NCI-H128 (cell line): ENCODE measurements at regions not wholly inside any gene's neighbourhood (a gene's known extent, or its start where the extent isn't known, plus 50 kb on each side); places are given as distances from the start of the nearest gene placed in this dataset.

Experiments
- DNase-seq: peaks from one replicate; lab custom pipeline; 2025; ENCODE audit not compliant: unreplicated experiment; lab: John Stamatoyannopoulos, UW

DNA sequence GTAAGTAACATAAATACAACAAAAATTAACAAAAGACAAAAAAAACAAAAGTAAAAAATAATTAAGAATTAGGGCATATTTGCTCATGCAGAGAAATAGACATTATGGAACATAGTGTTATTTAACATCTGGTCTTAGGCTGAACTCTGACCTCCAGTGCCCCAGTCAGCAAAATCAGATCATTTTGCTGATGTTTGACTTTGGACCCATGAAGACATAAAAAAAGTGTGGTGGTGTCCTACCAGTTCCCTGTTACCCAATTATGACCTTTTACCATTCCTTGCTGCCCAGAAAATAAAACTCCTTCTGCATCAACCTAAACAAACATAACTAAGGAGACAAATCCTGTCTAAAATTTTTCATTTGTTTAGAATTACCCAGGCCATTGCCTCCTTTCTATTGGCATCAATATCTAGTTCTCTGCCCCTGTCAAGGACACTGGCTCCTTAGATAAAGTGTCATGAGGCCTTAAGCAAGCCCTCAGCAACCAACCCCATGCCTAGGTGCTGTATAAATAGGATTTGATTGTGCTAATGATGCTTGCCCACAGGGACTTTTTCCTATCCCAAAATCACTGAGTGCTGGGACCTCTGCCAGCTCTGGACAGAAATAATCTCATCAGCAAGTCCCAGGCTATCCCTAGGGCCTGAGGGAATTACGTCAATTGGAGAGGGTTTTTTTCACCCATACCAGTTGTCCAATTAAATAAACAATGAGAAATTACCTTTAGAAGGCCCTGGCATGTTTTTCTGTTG is 334.5 kb upstream of the UMPS start:
- DNase-seq = no peak

DNA sequence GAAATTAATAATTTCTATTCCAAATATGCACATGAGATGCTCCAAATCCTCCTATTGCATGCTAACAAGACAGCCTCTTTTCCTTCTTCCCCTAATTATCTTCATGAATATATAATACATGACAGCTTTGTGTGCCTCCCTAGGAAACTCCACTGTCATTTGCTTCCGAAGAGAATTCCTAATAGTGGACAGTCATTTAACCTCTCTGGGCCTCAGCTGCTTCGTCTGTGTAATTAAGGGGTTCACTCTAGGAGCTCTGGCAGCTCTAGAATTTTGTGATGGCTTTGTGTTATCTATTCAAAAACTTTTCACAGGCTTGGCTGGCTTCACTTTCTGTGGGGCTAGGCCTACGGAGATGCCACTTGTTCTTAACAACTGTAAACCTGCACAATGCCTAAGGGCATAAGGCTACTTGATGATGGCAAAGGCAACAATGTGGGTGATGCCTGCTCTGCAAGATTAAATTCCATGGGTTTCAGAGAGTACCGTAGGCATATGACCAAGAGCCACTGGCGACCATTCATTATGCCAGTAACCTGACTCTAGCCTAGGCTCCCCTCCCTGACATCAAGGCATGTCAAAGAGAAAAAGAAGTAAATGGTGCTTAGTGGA is 333.8 kb upstream of the UMPS start:
- no peak for DNase-seq

DNA sequence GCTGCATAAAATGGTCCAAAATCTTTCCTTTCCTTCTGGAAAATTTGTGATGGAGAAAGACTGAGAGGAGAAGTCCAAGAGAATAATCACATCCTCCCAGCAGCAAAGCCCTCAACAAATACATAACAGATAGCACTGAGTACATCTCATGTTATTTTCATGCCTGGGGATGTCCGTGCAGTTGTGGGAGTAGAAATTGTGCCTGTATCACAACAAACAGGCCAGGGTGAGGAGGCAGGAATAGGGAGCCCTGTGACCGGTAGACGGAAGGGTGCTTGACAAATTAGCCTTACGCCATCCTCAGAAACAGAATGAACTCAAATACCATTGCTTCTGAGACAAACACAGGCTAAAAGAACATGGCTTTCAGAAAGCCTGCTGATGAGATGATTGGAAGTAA is 333.2 kb upstream of the UMPS start:
- no peak for DNase-seq

DNA sequence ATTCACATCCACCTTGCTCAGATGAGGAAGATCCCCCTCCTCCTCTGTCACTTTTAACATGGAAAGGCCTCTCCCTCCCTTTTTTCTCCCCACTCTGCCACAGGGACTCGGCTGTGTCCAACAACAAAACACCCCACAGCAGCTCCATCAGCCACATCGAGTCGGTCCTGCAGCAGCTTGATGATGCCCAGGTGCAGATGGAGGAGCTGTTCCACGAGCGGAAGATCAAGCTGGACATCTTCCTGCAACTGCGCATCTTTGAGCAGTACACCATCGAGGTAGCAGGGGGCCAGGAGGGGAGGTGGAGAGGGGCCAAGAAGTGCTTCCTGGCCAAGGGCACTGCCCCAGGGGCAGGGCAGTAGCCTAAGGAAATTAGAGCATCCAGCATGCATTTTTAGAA is 331.7 kb upstream of the UMPS start:
- DNase-seq = no peak

DNA sequence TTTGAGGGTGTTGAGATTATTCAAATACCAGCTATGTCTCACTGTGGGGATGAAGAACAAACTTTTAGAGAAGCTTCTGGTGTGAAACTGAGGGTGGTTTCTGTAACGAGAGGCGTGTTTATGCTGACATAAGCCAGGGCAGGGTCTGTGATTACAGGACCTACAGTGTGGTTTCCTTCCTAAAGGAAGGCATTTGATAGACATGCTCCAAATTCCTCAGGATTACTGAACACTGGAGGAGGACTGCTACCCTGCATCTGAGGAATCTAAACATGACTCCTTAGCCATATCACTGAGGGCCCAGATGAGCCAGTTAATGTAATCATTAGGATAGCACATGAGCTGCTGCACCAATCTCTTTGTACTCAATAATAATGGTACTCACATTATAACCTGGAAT is 328.4 kb upstream of the UMPS start:
- DNase-seq = no peak

DNA sequence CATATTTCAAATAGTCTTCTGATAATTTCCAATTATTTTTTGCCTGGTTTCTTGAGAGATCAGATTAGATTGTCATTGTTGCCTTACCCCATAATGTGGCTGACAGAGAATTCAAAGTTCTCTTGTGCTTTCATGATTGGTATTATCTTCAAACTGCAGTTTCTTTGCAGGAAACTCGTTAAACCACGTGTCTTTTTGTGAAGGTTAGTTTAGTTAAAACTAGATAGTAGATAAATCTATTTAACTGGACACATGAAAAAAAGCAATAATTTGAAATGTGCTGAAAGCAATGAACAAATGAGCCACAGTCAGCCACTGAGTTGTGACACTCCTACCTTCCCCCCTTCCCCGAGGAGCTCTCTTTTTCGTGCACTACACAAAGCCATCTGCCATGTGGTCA is 327.5 kb upstream of the UMPS start:
- no peak for DNase-seq

DNA sequence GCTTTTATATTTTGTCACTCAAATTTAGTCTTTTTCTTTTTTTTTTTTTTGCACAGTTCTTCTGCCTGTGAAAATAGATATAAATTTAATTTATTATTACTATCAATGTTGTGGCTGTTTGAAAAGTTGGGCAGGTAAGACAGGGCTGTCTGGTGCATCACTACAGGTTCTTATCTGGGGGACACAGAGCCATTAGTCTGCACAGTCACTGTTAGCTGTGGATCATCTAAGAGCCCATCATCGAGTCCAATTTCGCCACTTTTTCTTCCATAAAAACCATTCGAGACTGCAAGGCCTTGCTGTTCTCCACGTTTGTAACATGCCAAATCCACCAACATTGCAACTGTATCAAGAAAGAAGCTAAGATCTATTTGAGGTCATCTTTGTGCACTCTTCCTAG is 325.6 kb upstream of the UMPS start:
- DNase-seq = no peak

DNA sequence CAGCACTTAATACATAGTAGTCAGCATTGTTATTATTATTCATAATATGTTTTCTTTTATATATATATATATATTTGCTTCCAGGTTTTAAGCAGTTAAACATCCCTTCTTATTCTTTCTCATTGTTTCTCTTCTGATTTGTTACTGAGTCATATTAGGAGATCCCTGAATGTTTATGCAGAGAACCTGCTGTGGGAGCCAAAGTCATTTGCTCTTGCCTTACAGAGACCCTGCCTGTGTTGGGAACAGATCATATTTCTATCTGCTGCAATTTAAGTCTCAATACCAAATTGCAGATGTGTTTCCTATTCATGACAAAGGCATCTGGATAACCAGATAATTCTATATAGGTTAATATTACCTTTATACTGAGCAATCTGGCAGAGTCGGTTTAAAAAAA is 323.0 kb upstream of the UMPS start:
- no peak for DNase-seq

DNA sequence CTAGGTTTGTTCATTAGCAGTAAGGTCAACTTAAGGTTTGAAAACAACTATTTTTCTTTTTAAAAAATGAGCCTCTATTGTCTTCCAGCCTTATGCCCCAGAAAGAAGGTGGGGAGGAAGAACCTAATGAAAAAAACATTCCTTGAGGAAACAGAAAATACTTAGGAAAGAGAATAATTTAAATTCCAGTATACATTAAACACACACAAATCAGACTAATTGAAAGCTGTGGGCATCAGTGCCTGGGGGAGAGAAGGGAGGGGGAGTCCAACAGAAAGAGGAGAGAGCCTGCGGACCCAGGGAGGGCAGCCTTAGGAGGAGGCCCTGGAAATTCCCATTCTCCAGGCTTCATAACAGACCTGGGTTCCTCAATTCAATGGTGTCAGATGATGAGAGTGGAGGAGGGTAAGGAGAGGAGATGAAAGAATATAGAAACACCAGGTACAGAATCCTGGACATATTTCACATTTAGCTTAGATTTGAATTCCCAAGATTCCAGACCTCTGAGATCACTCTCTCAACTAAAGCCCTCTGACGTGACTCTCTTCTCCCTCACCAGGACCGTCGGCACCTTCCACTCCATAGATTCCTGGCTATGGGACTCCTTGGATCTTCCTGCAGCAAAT is 320.5 kb upstream of the UMPS start:
- DNase-seq = no peak

DNA sequence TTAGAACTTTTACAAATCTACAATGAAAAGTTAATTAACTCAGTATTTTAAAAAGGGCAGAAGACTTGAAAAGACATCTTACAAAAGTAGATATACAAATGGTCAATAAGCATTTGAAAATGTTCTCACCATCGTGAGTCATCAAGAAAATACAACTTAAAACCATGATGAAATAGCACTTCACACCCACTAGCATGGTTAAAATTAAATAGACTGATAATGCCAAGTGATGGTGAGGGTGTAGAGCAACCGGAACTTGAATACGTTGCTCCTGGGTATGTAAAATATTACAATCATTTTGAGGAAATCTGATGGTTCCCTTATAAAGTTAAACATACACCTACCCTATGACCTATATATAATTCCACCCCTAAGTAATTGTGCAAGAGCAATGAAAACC is 319.8 kb upstream of the UMPS start:
- no peak for DNase-seq

DNA sequence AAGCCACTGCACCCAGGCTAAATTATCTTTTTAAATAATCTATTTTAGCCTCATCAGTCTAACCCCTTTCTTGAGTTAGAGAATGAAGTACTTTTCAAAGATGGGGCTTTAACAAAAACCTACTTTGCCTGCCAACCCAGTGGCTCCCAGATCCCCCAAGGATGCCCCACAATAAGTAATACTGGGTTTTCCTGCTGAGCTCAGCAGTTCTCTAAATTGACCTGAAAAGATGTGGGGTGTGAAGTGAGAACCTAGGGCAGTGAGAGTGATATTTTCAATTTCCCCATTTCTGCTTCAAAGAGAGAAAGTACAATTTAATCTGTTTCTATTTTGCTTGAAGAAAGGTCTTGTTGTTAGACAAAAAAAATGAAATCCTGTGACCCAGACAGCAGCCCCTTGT is 318.5 kb upstream of the UMPS start:
- DNase-seq = no peak

DNA sequence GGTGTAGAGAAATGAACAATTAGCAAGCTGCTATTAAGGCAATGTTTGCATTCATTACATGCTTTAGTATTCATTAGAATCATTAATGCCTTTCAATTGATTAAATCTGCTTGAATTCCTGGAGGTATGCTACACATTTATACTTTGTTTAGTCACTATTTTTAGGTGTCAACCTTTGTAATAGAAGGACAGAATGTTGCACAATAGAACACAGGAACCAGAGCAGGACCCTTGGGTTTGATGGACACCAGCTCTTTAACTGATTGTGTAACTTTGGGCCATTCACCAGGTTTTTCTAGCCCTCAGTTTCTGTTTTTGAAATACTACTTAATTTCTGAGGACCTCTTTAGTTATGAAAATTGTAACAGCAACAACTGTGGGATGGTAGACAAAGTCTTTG is 317.6 kb upstream of the UMPS start:
- no peak for DNase-seq

DNA sequence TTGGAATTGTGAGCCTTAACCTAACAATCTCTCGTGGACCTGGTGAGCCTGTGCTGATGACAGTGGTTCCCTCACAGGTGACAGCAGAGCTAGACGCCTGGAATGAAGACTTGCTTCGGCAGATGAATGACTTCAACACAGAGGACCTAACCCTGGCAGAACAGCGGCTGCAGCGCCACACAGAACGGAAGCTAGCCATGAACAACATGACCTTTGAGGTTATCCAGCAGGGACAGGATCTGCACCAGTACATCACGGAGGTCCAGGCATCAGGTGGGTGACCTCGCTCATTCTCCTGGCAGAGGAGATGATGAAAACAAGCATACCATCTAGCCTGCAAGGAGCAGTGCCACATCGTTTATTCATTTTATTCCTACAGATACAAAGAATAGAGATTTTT is 316.9 kb upstream of the UMPS start:
- DNase-seq = no peak

DNA sequence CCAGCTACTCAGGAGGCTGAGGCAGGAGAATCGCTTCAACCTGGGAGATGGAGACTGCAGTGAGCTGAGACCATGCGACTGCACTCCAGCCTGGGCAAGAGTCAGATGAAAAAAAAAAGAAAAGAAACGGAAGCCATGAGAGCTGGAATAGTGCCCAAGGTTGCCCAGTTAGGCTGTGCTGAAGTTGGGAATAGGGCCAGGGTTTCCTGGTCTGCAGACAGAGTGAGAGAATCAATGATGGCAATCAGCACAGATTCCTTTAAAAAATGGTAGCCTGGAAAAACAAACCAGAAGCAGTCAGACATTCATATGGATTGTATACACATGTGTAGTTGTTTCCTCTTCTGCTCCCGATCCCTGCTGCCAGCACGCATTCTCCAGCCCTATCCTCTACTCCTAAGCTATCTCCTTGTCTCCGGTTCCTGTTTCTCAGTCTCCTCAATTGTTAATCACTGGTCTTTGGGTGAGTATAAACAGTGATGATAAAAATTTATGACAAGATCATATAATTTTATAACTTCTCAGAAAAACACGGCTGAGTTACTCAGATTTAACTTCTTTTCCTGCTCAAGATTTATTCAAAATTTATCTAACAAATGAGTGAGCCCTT is 316.2 kb upstream of the UMPS start:
- DNase-seq = no peak

DNA sequence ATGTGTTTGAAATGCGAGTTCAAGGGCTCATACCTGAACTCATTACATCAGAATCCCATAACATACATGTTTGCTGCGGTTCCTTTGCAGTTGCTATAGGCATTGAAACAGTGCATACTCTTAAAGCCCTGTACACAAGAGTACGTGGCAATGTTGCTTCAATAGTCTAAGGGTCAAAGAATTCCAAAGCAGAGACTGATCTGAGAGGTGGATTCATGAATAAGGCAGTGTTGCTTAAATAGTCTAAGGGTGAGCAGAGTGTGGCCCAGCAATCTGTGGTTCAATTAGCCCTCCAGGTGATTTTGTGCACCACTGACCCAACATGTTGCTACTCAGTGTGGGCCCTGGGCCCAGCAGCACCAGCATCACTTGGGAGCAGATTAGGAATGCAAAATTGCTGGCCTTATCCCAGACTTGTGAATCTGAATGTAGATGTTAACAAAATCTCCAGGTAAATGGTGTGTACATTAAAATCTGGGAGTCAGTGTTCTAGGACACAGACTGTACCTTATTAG is 314.7 kb upstream of the UMPS start:
- DNase-seq = no peak

DNA sequence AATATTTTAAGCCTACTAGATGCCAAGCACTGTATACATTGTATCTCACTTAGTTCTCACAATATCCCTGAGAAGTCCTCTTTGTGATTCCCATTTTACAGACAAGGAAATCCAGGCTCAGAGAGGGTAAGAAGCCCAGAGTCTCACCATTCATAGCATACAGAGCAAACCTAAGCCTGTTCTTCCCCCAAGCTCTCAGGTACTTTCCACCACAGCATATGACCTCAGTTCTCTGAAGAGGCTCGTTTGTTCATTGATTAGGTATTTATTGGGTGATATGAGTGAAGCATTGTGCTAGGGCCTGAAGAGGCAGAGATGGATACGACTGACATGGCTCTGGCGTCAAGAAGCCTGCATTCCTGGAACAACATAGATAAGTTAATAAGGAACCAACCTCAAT is 310.9 kb upstream of the UMPS start:
- no peak for DNase-seq

DNA sequence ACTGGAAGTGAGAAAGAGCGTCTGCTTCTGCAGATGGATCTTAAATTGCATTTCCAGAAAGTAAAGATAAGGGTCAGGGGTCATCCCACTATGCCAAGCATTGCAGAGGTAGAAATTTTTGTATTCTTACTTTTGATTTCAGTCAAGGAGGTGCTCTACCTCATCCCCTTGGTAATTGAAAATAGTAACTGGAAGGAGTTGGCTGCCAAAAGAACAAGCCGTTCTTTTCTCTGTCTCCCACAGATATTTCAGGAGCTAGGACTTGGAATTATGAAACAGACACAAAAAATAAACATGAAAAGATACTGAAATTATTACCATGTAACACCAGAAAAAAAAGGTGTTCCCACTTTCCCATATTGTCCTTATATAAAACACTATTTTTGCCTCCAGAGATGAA is 309.9 kb upstream of the UMPS start:
- DNase-seq = no peak

DNA sequence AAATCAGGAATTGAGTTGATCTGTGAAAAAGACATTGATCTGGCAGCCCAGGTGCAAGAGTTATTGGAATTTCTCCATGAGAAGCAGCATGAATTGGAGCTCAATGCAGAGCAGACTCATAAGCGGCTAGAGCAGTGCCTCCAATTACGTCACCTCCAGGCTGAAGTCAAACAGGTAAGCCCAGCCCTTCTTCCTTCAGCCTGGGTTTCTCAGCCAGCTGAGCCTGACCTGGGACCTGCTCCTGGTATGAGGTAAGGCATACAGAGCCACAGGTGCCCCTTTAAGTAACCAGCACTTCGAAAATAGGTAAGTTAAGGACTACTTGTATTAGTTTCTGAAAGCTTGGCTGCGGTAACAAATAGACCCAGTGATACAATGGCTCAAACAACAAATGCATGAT is 307.4 kb upstream of the UMPS start:
- no peak for DNase-seq

DNA sequence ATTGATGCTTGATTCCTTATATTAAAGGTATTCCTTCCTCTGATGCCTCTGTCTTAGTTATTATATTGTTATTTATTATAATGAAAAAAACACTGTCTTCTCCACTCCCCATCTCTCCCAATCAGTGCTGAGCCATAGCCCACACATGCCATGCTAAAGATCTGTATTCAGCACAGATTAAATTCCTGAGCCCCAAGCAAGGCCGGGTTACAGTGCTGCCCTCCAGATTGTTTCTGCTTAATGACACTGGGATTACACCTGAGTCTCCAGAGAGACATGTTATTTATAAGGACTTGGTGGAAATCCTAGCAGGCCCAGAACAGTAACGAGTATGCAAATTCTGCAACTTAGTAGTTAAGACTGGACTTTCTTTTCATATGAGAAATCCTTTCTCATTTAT is 305.9 kb upstream of the UMPS start:
- no peak for DNase-seq

DNA sequence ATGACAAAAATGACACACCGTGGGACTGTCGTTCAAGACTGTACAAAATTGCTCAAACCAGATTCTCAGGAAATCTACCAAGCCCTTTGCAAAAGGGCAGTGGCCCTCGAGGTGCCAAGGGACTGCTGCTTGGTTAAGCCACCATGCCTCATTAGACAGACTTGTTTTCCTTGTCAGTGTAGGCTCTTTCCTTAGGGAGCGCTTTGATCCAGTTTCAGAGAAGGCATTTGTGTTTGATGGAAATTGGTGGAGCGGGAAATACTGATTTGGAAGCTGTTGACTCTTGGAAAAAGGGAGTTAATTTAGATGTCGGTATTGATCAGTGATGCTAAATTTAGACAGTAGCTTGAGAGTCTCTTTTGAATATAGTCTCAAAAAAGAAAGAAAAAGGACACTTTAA is 304.3 kb upstream of the UMPS start:
- no peak for DNase-seq

DNA sequence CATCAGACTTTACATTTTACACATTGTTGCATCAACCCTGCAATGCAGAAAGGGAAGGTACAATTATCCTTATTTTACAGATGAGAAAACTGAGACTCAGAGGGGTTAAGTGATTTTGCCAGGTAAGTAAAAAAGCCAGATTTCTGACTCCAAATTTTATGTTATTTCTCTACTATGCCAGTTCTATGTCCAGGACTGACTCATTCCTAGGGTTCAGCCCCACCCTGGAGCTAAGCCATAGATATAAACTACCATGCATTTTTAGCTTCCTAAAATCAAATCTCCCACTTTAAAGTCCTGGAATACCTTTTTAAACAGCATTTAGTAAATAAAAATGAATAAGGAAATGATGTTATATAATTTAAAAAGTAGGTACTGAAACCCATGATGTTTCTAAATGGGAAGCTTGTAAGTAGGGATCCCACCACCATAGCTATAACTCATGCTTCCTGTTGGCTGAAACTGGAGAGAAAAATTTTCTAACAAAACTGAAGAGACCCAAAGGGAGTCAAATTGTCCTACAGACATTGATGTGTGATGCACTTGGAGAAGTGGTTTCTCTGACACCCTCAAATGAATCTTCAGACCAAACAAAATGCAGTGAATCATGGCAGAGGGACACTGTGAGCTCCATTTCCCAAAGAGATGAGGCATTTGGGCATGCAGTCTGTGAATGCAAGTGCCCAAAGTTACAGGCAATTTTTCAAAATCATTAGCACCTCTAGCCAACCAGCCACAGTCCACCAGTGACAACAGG is 301.7 kb upstream of the UMPS start:
- DNase-seq = no peak
